Activated T-cell treated with anti-CD3 and anti-CD28 coated beads, Interleukin-2, amount 50 U/mL, for 48 hours (primary cell): ENCODE measurements at regions not wholly inside any gene's neighbourhood (a gene's known extent, or its start where the extent isn't known, plus 50 kb on each side); places are given as distances from the start of the nearest gene placed in this dataset.
"Not testable (repeated sequence)": the region's sequence is repeated elsewhere in the genome, so short reads cannot be mapped to it uniquely, and the experiment has no call there.

Source experiments
- DNase-seq, 2 experiments: peaks; one replicate each; pipeline ENCODE4 v3.0.0-alpha.2; 2020

GRCh38 chr1:148385371-148386030 lies 97.6 kb downstream of the PPIAL4G start:
- no peak for DNase-seq

GRCh38 chr1:148383966-148384365 lies 99.1 kb downstream of the PPIAL4G start:
- DNase-seq, result no peak

GRCh38 chr1:148379697-148380096 lies 103.4 kb downstream of the PPIAL4G start:
- no peak for DNase-seq

- DNase-seq, result no peak
Measured at GRCh38 chr1:148379170-148379500, 104.0 kb downstream of the PPIAL4G start.

GRCh38 chr1:148377992-148378391 lies 105.1 kb downstream of the PPIAL4G start:
- not testable (repeated sequence) for DNase-seq

- not testable (repeated sequence) for DNase-seq
Measured at GRCh38 chr1:148377045-148377444, 106.1 kb downstream of the PPIAL4G start.

GRCh38 chr1:148374101-148374500 lies 109.0 kb downstream of the PPIAL4G start:
- no peak for DNase-seq

GRCh38 chr1:148373192-148373925 lies 109.7 kb downstream of the PPIAL4G start:
- peak; percentile 43 to 47 for DNase-seq

GRCh38 chr1:148372731-148373130 lies 110.4 kb downstream of the PPIAL4G start:
- peak; percentile 45 to 47 for DNase-seq

GRCh38 chr1:148372051-148372726 lies 110.9 kb downstream of the PPIAL4G start:
- DNase-seq, result not testable (repeated sequence)

GRCh38 chr1:148371551-148371994 lies 111.5 kb downstream of the PPIAL4G start:
- DNase-seq, result peak; percentile 81 to 82

- not testable (repeated sequence) for DNase-seq
Measured at GRCh38 chr1:148370661-148371060, 112.4 kb downstream of the PPIAL4G start.

GRCh38 chr1:148367596-148367995 lies 115.5 kb downstream of the PPIAL4G start:
- no peak for DNase-seq

- DNase-seq, result peak in 1 of 2 experiments; percentile 15
Measured at GRCh38 chr1:148366136-148366753, 116.9 kb downstream of the PPIAL4G start.

GRCh38 chr1:148365151-148365550 lies 118.0 kb downstream of the PPIAL4G start:
- not testable (repeated sequence) for DNase-seq

GRCh38 chr1:148363979-148364378 lies 119.1 kb downstream of the PPIAL4G start:
- DNase-seq, result not testable (repeated sequence)

GRCh38 chr1:148363439-148363810 lies 119.7 kb downstream of the PPIAL4G start:
- DNase-seq, result peak in 1 of 2 experiments; percentile 34

GRCh38 chr1:148362626-148363438 lies 120.3 kb downstream of the PPIAL4G start:
- peak; percentile 66 to 74 for DNase-seq

- DNase-seq, result peak; percentile 65 to 69
Measured at GRCh38 chr1:148362216-148362611, 120.9 kb downstream of the PPIAL4G start.

GRCh38 chr1:148361427-148362215 lies 121.5 kb downstream of the PPIAL4G start:
- peak; percentile 73 to 74 for DNase-seq

- no peak for DNase-seq
Measured at GRCh38 chr1:148357037-148357436, 126.1 kb downstream of the PPIAL4G start.

- no peak for DNase-seq
Measured at GRCh38 chr1:148355976-148356375, 127.1 kb downstream of the PPIAL4G start.
